ENCODE measurements at regions not wholly inside any gene's neighbourhood (a gene's known extent, or its start where the extent isn't known, plus 50 kb on each side); places are given as distances from the start of the nearest gene placed in this dataset.

GRCh38 chr12:58433959-58434358 is 486.3 kb downstream of the LRIG3 start:
- TF ChIP-seq, protein P1, sequence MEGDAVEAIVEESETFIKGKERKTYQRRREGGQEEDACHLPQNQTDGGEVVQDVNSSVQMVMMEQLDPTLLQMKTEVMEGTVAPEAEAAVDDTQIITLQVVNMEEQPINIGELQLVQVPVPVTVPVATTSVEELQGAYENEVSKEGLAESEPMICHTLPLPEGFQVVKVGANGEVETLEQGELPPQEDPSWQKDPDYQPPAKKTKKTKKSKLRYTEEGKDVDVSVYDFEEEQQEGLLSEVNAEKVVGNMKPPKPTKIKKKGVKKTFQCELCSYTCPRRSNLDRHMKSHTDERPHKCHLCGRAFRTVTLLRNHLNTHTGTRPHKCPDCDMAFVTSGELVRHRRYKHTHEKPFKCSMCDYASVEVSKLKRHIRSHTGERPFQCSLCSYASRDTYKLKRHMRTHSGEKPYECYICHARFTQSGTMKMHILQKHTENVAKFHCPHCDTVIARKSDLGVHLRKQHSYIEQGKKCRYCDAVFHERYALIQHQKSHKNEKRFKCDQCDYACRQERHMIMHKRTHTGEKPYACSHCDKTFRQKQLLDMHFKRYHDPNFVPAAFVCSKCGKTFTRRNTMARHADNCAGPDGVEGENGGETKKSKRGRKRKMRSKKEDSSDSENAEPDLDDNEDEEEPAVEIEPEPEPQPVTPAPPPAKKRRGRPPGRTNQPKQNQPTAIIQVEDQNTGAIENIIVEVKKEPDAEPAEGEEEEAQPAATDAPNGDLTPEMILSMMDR (IDR thresholded peaks at IDR 0.05), result no peak
- H3K27ac ChIP-seq, result no peak overlapping the region
- H3K36me3 ChIP-seq, result no peaks in the 10 kb centered on the region
- ATAC-seq (ENCODE audit: insufficient number of reproducible peaks, low FRiP score, low read depth) (no peak), DNase-seq (ENCODE audit: low spot score) (no peak)
- H3K9me3 ChIP-seq, result no peaks in the 10 kb centered on the region
- H3K4me3 ChIP-seq, result no peak overlapping the region
- H3K27me3 ChIP-seq (replicated peaks; ENCODE audit: insufficient read depth), result no peaks in the 10 kb centered on the region
- no peaks in the 10 kb centered on the region for H3K4me1 ChIP-seq (ENCODE audit: control insufficient read depth in 1 of 2, low read depth in 2 of 2)

GRCh38 chr12:58434726-58435125 is 485.6 kb downstream of the LRIG3 start:
- Histone ChIP-seq H3K27ac (no peak overlapping the region), H3K9me3 (no peaks in the 10 kb centered on the region), H3K4me3 (no peak overlapping the region), H3K36me3 (no peaks in the 10 kb centered on the region), H3K4me1 (ENCODE audit: control insufficient read depth in 1 of 2, low read depth in 2 of 2) (no peaks in the 10 kb centered on the region), H3K27me3 (replicated peaks; ENCODE audit: insufficient read depth) (no peaks in the 10 kb centered on the region)
- no peak for ATAC-seq (ENCODE audit: insufficient number of reproducible peaks, low FRiP score, low read depth)
- DNase-seq (ENCODE audit: low spot score), result no peak
- TF ChIP-seq, protein P1 (IDR thresholded peaks at IDR 0.05), result no peak

DNA sequence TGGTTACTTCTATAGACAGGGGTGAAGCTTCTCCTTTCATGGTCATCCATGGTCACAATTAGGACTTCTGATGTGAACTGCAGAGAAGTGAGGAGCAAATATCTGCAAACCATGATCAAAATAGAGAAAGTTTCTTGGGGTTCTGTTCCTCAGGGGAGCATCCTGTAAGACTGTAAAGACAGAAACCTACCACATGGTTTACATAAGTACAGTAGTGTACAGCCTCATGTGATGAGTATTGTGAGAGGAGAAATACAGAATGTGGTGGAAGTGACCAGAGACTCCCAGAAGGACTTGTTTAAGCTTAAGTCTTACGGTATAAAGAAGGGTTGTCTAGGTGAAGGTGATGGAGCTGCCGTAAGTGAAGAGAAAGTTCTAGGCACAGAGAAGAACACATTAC is 484.7 kb downstream of the LRIG3 start:
- H3K36me3 ChIP-seq, result no peaks in the 10 kb centered on the region
- no peaks in the 10 kb centered on the region for H3K4me1 ChIP-seq (ENCODE audit: control insufficient read depth in 1 of 2, low read depth in 2 of 2)
- no peak overlapping the region for H3K4me3 ChIP-seq
- H3K27ac ChIP-seq, result no peak overlapping the region
- no peaks in the 10 kb centered on the region for H3K9me3 ChIP-seq
- TF ChIP-seq, protein P1 (IDR thresholded peaks at IDR 0.05), result no peak
- ATAC-seq (ENCODE audit: insufficient number of reproducible peaks, low FRiP score, low read depth), result no peak
- no peak for DNase-seq (ENCODE audit: low spot score)
- H3K27me3 ChIP-seq (replicated peaks; ENCODE audit: insufficient read depth), result no peaks in the 10 kb centered on the region

DNA sequence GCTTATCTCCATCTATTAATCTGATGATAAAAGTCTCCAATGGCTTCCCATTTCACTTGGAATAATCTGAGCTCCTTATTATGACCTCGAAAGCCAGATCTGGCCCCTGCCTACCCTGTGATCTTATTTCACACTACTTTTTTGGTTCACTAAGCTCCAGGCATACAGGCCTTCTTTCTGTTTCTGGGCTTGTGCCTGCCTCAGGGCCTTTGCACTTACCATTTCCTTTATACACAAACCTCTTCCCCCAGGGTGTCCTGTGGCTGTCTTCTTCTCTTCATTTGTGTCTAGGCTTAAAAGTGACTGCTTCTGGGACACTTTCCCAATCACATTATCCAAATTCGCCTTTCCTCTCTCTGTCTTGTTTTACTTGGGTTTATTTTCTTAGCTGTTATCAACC is 478.8 kb downstream of the LRIG3 start:
- DNase-seq (ENCODE audit: low spot score) (no peak), ATAC-seq (ENCODE audit: insufficient number of reproducible peaks, low FRiP score, low read depth) (no peak)
- no peaks in the 10 kb centered on the region for H3K9me3 ChIP-seq
- no peaks in the 10 kb centered on the region for H3K36me3 ChIP-seq
- no peak overlapping the region for H3K27ac ChIP-seq
- TF ChIP-seq, protein P1 (IDR thresholded peaks at IDR 0.05), result no peak
- H3K4me3 ChIP-seq, result no peak overlapping the region
- H3K27me3 ChIP-seq (replicated peaks; ENCODE audit: insufficient read depth), result no peaks in the 10 kb centered on the region
- no peaks in the 10 kb centered on the region for H3K4me1 ChIP-seq (ENCODE audit: control insufficient read depth in 1 of 2, low read depth in 2 of 2)

GRCh38 chr12:58443273-58443980 is 476.9 kb downstream of the LRIG3 start:
- H3K4me3 ChIP-seq, result no peak overlapping the region
- no peaks in the 10 kb centered on the region for H3K9me3 ChIP-seq
- TF ChIP-seq, protein P1 (IDR thresholded peaks at IDR 0.05), result peak; percentile 25
- ATAC-seq (ENCODE audit: insufficient number of reproducible peaks, low FRiP score, low read depth) (no peak), DNase-seq (ENCODE audit: low spot score) (no peak)
- no peaks in the 10 kb centered on the region for H3K27me3 ChIP-seq (replicated peaks; ENCODE audit: insufficient read depth)
- no peaks in the 10 kb centered on the region for H3K36me3 ChIP-seq
- no peaks in the 10 kb centered on the region for H3K4me1 ChIP-seq (ENCODE audit: control insufficient read depth in 1 of 2, low read depth in 2 of 2)
- H3K27ac ChIP-seq, result no peak overlapping the region

All from thoracic aorta (tissue), 2 donors.